CD4-positive, alpha-beta T cell (primary cell): ENCODE measurements at regions not wholly inside any gene's neighbourhood (a gene's known extent, or its start where the extent isn't known, plus 50 kb on each side); places are given as distances from the start of the nearest gene placed in this dataset.

ENCODE experiments used
- ATAC-seq: fragments of 200-7000 bp; cut with Tn5 transposase; one replicate; pipeline ENCODE4 v1.10.0; 2022; ENCODE audit warnings: mild to moderate bottlenecking; ENCODE audit not compliant: poor library complexity
- CTCF ChIA-PET: fragments of 350-600 bp; sonication (Branson Sonifier 250); formaldehyde crosslinking; loops from one replicate; lab custom pipeline; 2021; ENCODE audit warnings: antibody characterized with exemption, inconsistent platforms; lab: Charles Lee
- POLR2A ChIA-PET: fragments of 350-600 bp; sonication (Branson Sonifier 250); formaldehyde crosslinking; loops from one replicate; lab custom pipeline; 2021; ENCODE audit warnings: antibody characterized with exemption, inconsistent platforms; lab: Charles Lee
- DNase-seq, 14 experiments: peaks; one replicate each; pipeline ENCODE4 v3.0.0-alpha.2; 2013 to 2020; ENCODE audit warnings: mixed read lengths in 2 of 14
- H3K27ac ChIP-seq, 2 donors: one replicate each; pipeline versions ENCODE4 v1.5.1 to v1.7.0; 2013; ENCODE audit warnings: low read length in 2 of 2, low read depth in 1 of 2, mild to moderate bottlenecking in 1 of 2
- H3K27me3 ChIP-seq, 2 experiments: 1 replicate in 1 of 2; 2 replicates in 1 of 2; pipeline versions ENCODE4 v1.6.1 to v1.7.0; 2013; ENCODE audit warnings: low read length in 2 of 2, control low read depth in 1 of 2, mild to moderate bottlenecking in 1 of 2, moderate library complexity in 1 of 2; ENCODE audit not compliant: insufficient read depth in 2 of 2, control insufficient read depth in 1 of 2
- H3K36me3 ChIP-seq: one replicate; pipeline ENCODE4 v1.6.1; 2013; ENCODE audit warnings: low read length, control low read depth; ENCODE audit not compliant: insufficient read depth
- H3K4me1 ChIP-seq: one replicate; pipeline ENCODE4 v1.6.1; 2013; ENCODE audit warnings: low read length, control low read depth; ENCODE audit not compliant: insufficient read depth
- H3K4me3 ChIP-seq: one replicate; pipeline ENCODE4 v1.5.1; 2013; ENCODE audit warnings: mild to moderate bottlenecking, low read length, moderate library complexity
- H3K9me3 ChIP-seq, 2 experiments: 1 replicate in 1 of 2; 2 replicates in 1 of 2; pipeline versions ENCODE4 v1.6.1 to v1.7.0; 2013; ENCODE audit warnings: low read length in 2 of 2, mild to moderate bottlenecking in 2 of 2, control low read depth in 1 of 2, moderate library complexity in 1 of 2; ENCODE audit not compliant: control insufficient read depth in 1 of 2, insufficient read depth in 1 of 2
- H3K27ac Mint-ChIP-seq: one replicate; pipeline ENCODE4 v1.8.0; 2020; ENCODE audit warnings: mixed read lengths
- H3K27me3 Mint-ChIP-seq: one replicate; pipeline ENCODE4 v1.8.0; 2021; ENCODE audit warnings: mixed read lengths
- H3K36me3 Mint-ChIP-seq: one replicate; pipeline ENCODE4 v1.8.0; 2021; ENCODE audit warnings: low read depth, mixed read lengths
- H3K4me1 Mint-ChIP-seq: one replicate; pipeline ENCODE4 v1.8.0; 2021; ENCODE audit warnings: low read depth, mixed read lengths
- H3K4me3 Mint-ChIP-seq: one replicate; pipeline ENCODE4 v1.8.0; 2020; ENCODE audit warnings: mild to moderate bottlenecking, mixed read lengths
- H3K9me3 Mint-ChIP-seq: one replicate; pipeline ENCODE4 v1.8.0; 2020; ENCODE audit warnings: mixed read lengths
- intact Hi-C, 2 experiments: fragments of 100-400 bp; cut with DNase I in 1 of 2; cut with micrococcal nuclease in 1 of 2; formaldehyde crosslinking; loops; one replicate each; pipeline versions ENCODE4 v1.15.1 to v1.9.0; 2023 to 2025; cut with DNase I, micrococcal nuclease
- TF ChIP-seq, protein P1 (sequence below): fragments of 200-600 bp; IDR thresholded peaks from one replicate; pipeline ENCODE4 v1.8.0; 2022; ENCODE audit warnings: antibody characterized with exemption, mild to moderate bottlenecking

DNA sequence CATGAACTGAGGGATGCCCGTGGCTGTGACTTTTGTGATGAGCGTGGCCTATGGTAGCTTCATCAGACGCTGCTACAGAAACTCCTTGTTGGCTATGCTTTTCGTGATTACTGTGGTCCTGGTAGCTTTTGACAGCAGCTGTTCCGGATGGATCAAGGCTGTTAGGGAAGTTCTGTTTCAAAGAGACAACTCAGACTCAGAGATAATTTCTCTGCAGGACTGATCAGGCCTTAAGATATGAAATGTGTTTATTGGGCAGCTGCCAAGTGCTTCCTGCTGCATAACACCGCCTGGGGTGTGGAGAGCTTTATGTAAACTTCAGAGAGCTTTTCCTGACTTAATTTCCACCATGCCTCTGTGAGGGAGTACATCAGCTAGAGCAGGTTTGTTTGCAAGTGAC, 243.8 kb downstream of the TSN start:
- H3K36me3 ChIP-seq = no peaks in the 10 kb centered on the region
- Mint-ChIP-seq H3K36me3 (no peaks in the 10 kb centered on the region), H3K27me3 (peaks cover 23% of the 10 kb centered on the region), H3K9me3 (no peaks in the 10 kb centered on the region), H3K27ac (no peak overlapping the region), H3K4me1 (no peaks in the 10 kb centered on the region), H3K4me3 (no peak overlapping the region)
- DNase-seq (no peak), ATAC-seq (no peak)
- intact Hi-C loops = no loop called here
- ChIA-PET CTCF (no interaction called here), POLR2A (no interaction called here)
- H3K27ac ChIP-seq = no peak overlapping the region
- no peaks in the 10 kb centered on the region for H3K4me1 ChIP-seq
- peaks cover 0 to 6% of the 10 kb centered on the region in 2 experiments for H3K9me3 ChIP-seq
- TF ChIP-seq, protein P1, sequence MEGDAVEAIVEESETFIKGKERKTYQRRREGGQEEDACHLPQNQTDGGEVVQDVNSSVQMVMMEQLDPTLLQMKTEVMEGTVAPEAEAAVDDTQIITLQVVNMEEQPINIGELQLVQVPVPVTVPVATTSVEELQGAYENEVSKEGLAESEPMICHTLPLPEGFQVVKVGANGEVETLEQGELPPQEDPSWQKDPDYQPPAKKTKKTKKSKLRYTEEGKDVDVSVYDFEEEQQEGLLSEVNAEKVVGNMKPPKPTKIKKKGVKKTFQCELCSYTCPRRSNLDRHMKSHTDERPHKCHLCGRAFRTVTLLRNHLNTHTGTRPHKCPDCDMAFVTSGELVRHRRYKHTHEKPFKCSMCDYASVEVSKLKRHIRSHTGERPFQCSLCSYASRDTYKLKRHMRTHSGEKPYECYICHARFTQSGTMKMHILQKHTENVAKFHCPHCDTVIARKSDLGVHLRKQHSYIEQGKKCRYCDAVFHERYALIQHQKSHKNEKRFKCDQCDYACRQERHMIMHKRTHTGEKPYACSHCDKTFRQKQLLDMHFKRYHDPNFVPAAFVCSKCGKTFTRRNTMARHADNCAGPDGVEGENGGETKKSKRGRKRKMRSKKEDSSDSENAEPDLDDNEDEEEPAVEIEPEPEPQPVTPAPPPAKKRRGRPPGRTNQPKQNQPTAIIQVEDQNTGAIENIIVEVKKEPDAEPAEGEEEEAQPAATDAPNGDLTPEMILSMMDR = no peak
- H3K4me3 ChIP-seq = no peak overlapping the region
- peaks cover 0 to under 1% of the 10 kb centered on the region in 2 experiments for H3K27me3 ChIP-seq

DNA sequence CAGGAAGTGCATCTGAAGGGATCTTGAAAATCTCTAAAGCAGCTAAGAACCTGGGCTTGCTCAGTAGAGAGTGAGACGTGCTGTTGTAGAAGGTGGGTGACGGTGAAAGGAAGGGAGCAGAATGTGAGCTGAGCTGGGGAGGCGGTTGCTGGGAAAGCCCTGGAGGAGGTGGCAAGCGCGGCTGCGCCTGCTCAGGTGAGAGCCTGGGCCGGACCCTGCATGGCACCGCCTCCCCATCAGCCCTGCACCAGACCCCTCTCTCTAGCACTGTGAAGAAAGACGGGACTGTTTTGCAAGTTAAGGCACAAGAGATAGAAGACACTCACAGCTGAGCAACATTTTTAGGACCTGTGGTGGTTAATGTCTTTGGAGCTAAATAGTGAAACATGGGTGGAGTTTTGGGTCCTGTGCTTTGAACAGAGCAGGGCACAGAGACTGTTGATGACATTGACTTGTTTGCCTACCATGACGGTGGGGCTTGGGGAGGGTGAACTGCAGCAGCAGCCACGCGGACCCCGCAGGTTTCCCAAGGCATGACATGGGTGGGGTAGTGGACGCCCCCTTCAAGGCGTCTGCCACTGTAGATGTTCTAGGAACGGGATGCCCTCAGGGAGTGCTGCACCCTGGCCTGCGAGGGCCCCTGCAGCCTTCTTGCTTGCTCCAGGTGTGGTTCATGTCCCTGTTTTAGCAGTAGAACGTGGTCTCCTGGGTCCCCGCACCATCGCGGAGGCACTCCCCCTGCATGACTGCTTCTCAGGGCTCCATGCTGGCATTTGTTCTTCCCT, 245.3 kb downstream of the TSN start:
- Histone ChIP-seq H3K27ac (no peak overlapping the region), H3K9me3 (peaks cover 0 to 6% of the 10 kb centered on the region in 2 experiments), H3K27me3 (no peaks in the 10 kb centered on the region), H3K36me3 (no peaks in the 10 kb centered on the region), H3K4me1 (no peaks in the 10 kb centered on the region), H3K4me3 (no peak overlapping the region)
- intact Hi-C loops = no loop called here
- H3K4me3 Mint-ChIP-seq = no peak overlapping the region
- CTCF ChIA-PET = no interaction called here
- DNase-seq (no peak), ATAC-seq (no peak)
- no peaks in the 10 kb centered on the region for H3K9me3 Mint-ChIP-seq
- no peaks in the 10 kb centered on the region for H3K4me1 Mint-ChIP-seq
- POLR2A ChIA-PET = no interaction called here
- H3K27ac Mint-ChIP-seq = no peak overlapping the region
- peaks cover 23% of the 10 kb centered on the region for H3K27me3 Mint-ChIP-seq
- TF ChIP-seq, protein P1 = no peak
- no peaks in the 10 kb centered on the region for H3K36me3 Mint-ChIP-seq

DNA sequence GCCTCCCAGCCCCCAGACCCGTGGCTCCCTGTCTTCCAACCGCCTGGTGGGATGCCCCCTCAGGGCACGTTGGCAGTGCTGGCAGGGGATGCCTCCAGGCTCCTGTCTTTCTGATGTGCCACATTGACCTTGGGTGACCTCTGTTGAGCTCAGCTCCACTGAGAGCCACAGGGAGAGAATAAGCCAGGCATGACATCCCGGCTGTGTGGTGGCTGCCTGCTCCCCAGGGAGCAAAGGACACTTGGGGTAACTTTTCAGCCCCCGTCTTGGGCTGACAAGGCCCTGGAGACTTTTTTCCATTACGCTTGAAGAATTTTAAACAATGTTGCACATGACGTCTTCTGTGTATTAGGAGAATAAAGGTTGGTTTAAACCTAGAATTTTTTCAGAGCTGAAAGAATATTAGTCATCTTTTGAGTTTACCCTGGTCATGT, 246.0 kb downstream of the TSN start:
- H3K4me1 ChIP-seq = no peaks in the 10 kb centered on the region
- DNase-seq (no peak), ATAC-seq (no peak)
- no peaks in the 10 kb centered on the region for H3K36me3 ChIP-seq
- no peaks in the 10 kb centered on the region for H3K36me3 Mint-ChIP-seq
- intact Hi-C loops = no loop called here
- H3K4me3 ChIP-seq = no peak overlapping the region
- no peaks in the 10 kb centered on the region for H3K4me1 Mint-ChIP-seq
- H3K9me3 Mint-ChIP-seq = no peaks in the 10 kb centered on the region
- no peak overlapping the region for H3K4me3 Mint-ChIP-seq
- H3K27me3 Mint-ChIP-seq = peaks cover 23% of the 10 kb centered on the region
- CTCF ChIA-PET = no interaction called here
- H3K27me3 ChIP-seq = no peaks in the 10 kb centered on the region
- POLR2A ChIA-PET = no interaction called here
- peaks cover 0 to 6% of the 10 kb centered on the region in 2 experiments for H3K9me3 ChIP-seq
- TF ChIP-seq, protein P1 = no peak
- no peak overlapping the region for H3K27ac Mint-ChIP-seq
- no peak overlapping the region for H3K27ac ChIP-seq
